ENCODE measurements at regions not wholly inside any gene's neighbourhood (a gene's known extent, or its start where the extent isn't known, plus 50 kb on each side); places are given as distances from the start of the nearest gene placed in this dataset.
"Not testable (repeated sequence)": the region's sequence is repeated elsewhere in the genome, so short reads cannot be mapped to it uniquely, and the experiment has no call there.

GRCh38 chr1:38508232-38508631 is 351.3 kb downstream of the RRAGC start:
- no peak overlapping the region for H3K4me3 ChIP-seq (ENCODE audit: low read length)
- H3K27me3 ChIP-seq (ENCODE audit: insufficient read depth, low read length): peaks cover 4% of the 10 kb centered on the region
- H3K4me1 ChIP-seq (ENCODE audit: insufficient read depth, low read length): peaks cover 15% of the 10 kb centered on the region
- no peaks in the 10 kb centered on the region for H3K9me3 ChIP-seq (ENCODE audit: low read depth, low read length)

DNA sequence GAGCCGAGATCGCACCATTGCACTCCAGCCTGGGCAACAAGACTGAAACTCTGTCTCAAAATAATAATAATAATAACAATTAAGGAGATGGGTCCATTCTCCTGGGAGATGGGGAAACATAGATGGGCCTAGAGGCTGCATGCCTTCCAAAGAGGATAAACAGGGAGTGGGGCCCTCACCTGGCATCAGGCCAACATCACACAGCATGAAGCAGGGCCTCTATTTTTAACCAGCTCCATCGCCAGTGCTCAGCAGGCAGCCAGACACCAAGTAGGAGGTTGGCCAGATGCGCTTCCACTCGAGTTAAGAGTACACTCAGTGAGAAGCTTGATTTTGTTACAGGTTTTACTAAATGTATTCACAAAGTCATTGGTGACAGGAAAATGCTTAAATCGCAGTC is 352.0 kb downstream of the RRAGC start:
- H3K9me3 ChIP-seq (ENCODE audit: low read depth, low read length): no peaks in the 10 kb centered on the region
- H3K4me3 ChIP-seq (ENCODE audit: low read length): no peak overlapping the region
- peaks cover 4% of the 10 kb centered on the region for H3K27me3 ChIP-seq (ENCODE audit: insufficient read depth, low read length)
- peaks cover 15% of the 10 kb centered on the region for H3K4me1 ChIP-seq (ENCODE audit: insufficient read depth, low read length)

DNA sequence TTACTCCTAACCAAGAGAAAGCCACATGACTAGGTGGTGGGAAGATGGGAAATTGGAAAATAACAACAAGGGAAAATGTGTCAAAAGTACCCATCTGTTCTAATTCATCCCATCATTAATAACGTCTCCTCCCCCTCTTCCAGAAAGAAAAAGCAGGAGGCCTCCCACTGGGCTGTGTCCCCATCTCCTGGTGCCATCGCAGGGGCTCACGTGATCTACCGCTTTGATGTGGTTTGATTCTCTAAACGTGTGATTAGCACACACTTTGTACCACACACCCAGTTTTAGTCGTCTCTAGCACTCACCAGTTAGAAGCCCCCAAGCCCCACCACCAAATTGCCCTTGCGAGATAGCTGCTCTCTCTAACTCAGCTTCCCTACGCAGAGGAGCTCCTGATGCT is 353.6 kb downstream of the RRAGC start:
- Histone ChIP-seq H3K4me1 (ENCODE audit: insufficient read depth, low read length) (peaks cover 15% of the 10 kb centered on the region), H3K4me3 (ENCODE audit: low read length) (no peak overlapping the region), H3K9me3 (ENCODE audit: low read depth, low read length) (no peaks in the 10 kb centered on the region), H3K27me3 (ENCODE audit: insufficient read depth, low read length) (no peaks in the 10 kb centered on the region)

DNA sequence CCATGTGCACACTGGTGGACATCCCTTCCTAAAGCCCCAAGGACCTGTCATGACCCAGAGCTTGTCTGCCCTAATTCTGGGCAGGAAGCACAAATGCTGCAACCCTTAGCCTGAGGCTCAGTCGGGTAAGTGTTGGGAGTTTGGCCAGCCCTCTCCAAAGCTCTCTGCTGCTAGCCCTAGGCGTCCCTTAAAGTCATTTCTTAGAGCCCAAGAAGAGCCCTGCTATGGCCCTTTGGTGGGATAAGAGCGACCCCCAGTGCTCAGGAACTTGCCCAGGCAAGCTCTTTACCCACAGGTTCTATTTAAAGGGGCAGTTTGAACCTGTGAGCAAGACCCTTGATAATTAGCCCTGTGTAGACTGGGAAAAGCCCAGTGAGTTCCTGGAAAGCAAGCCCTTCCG is 356.8 kb downstream of the RRAGC start:
- peaks cover 7% of the 10 kb centered on the region for H3K4me1 ChIP-seq (ENCODE audit: insufficient read depth, low read length)
- H3K4me3 ChIP-seq (ENCODE audit: low read length): no peak overlapping the region
- H3K9me3 ChIP-seq (ENCODE audit: low read depth, low read length): no peaks in the 10 kb centered on the region
- H3K27me3 ChIP-seq (ENCODE audit: insufficient read depth, low read length): no peaks in the 10 kb centered on the region

GRCh38 chr1:38500891-38501290 is 358.7 kb downstream of the RRAGC start:
- no peaks in the 10 kb centered on the region for H3K27me3 ChIP-seq (ENCODE audit: insufficient read depth, low read length)
- H3K4me1 ChIP-seq (ENCODE audit: insufficient read depth, low read length): peaks cover 1% of the 10 kb centered on the region
- no peak overlapping the region for H3K4me3 ChIP-seq (ENCODE audit: low read length)
- H3K9me3 ChIP-seq (ENCODE audit: low read depth, low read length): no peaks in the 10 kb centered on the region

- no peak overlapping the region for H3K4me3 ChIP-seq (ENCODE audit: low read length)
Measured at GRCh38 chr1:38500352-38500751, 359.2 kb downstream of the RRAGC start.

DNA sequence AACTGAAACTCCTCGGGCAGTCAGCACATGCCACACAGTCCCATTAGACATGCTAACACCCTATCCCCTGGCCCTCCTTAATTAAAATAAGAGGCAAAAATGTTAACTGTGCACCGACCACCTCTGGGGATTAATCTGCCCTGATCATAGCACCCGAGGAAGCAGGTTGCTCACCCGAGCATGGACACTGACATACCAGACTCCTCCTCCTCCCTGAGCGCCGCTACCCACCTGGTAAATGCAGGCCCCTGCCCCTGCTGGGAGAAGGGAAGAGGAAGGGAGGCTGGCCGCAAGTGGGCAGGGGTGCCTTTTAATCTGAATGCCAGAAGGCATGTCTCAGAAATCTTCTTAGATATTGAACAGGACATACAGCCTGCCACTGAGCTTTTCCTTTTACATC is 360.9 kb downstream of the RRAGC start:
- no peaks in the 10 kb centered on the region for H3K4me1 ChIP-seq (ENCODE audit: insufficient read depth, low read length)
- H3K9me3 ChIP-seq (ENCODE audit: low read depth, low read length): no peaks in the 10 kb centered on the region
- H3K4me3 ChIP-seq (ENCODE audit: low read length): no peak overlapping the region
- no peaks in the 10 kb centered on the region for H3K27me3 ChIP-seq (ENCODE audit: insufficient read depth, low read length)

More at GRCh38 chr1:38500352-38500751, 359.2 kb downstream of the RRAGC start:
- Histone ChIP-seq H3K27me3 (ENCODE audit: insufficient read depth, low read length) (no peaks in the 10 kb centered on the region), H3K4me1 (ENCODE audit: insufficient read depth, low read length) (no peaks in the 10 kb centered on the region), H3K9me3 (ENCODE audit: low read depth, low read length) (no peaks in the 10 kb centered on the region)

DNA sequence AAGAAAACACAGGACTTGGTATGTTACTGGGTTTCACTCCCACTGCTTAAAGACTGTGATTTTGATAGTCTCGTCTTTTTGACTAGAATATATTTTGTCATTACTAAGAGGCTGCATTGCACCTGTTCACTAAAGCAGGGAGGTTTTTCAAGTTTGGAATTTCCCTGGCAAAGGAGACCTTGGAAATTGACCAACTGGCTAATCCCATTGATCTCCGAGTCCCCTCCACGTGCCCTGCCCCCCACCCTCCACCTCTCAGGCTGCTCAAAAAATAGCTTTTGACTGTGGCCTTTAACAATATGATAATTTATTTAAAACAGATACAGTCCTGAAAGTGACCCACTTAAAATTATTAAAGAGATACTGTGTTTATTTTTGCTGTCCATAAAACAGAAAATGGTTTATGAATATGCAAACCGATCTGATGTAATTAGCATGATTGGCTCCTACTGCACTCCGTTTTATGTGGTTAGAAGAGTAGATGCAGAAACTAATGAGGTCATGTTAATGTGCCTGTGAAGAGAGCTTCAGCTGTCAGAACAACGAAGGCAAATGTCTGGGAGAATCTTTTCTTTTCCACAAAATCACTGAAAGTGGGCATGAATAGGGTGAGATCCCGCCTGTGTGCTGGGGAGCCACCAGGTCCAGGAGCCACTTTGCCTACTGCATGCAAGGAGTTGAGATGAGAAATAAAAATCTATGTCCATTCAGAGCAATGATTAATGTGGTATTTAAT is 361.5 kb downstream of the RRAGC start:
- Histone ChIP-seq H3K9me3 (ENCODE audit: low read depth, low read length) (no peaks in the 10 kb centered on the region), H3K4me1 (ENCODE audit: insufficient read depth, low read length) (no peaks in the 10 kb centered on the region), H3K27me3 (ENCODE audit: insufficient read depth, low read length) (no peaks in the 10 kb centered on the region), H3K4me3 (ENCODE audit: low read length) (no peak overlapping the region)

GRCh38 chr1:38493306-38493705 is 366.3 kb downstream of the RRAGC start:
- not testable (repeated sequence) for H3K9me3 ChIP-seq (ENCODE audit: low read depth, low read length); H3K27me3 ChIP-seq (ENCODE audit: insufficient read depth, low read length); H3K4me3 ChIP-seq (ENCODE audit: low read length); H3K4me1 ChIP-seq (ENCODE audit: insufficient read depth, low read length)

- Histone ChIP-seq H3K27me3 (ENCODE audit: insufficient read depth, low read length) (no peaks in the 10 kb centered on the region), H3K9me3 (ENCODE audit: low read depth, low read length) (no peaks in the 10 kb centered on the region), H3K4me3 (ENCODE audit: low read length) (no peak overlapping the region), H3K4me1 (ENCODE audit: insufficient read depth, low read length) (no peaks in the 10 kb centered on the region)
Measured at GRCh38 chr1:38489844-38490270, 369.7 kb downstream of the RRAGC start.

GRCh38 chr1:38488162-38488898 is 371.2 kb downstream of the RRAGC start:
- no peaks in the 10 kb centered on the region for H3K4me1 ChIP-seq (ENCODE audit: insufficient read depth, low read length)

GRCh38 chr1:38487396-38487795 is 372.2 kb downstream of the RRAGC start:
- no peaks in the 10 kb centered on the region for H3K9me3 ChIP-seq (ENCODE audit: low read depth, low read length)
- H3K4me3 ChIP-seq (ENCODE audit: low read length): no peak overlapping the region
- no peaks in the 10 kb centered on the region for H3K4me1 ChIP-seq (ENCODE audit: insufficient read depth, low read length)
- no peaks in the 10 kb centered on the region for H3K27me3 ChIP-seq (ENCODE audit: insufficient read depth, low read length)

More at GRCh38 chr1:38488162-38488898, 371.2 kb downstream of the RRAGC start:
- H3K27me3 ChIP-seq (ENCODE audit: insufficient read depth, low read length): no peaks in the 10 kb centered on the region
- no peak overlapping the region for H3K4me3 ChIP-seq (ENCODE audit: low read length)
- H3K9me3 ChIP-seq (ENCODE audit: low read depth, low read length): no peaks in the 10 kb centered on the region

DNA sequence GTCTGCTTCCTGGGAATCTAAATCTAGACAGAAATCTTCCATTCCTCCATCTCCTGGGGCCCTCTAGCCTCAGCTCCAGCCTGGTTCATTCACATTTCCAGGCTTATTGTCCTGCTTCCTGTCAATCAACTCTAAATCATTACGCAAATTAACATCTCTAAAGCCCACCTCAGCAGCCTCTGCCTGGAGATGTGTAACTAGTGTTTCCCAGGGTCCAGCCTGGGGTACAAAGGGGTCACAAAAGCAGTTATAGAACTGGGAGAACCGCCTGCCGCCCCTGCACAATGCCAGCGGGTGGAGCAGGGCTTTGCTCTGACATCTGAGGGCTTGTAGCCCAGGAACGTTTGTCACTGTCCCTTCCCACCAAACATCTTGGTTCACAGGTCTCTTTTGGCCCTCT is 373.5 kb downstream of the RRAGC start:
- H3K27me3 ChIP-seq (ENCODE audit: insufficient read depth, low read length): no peaks in the 10 kb centered on the region

DNA sequence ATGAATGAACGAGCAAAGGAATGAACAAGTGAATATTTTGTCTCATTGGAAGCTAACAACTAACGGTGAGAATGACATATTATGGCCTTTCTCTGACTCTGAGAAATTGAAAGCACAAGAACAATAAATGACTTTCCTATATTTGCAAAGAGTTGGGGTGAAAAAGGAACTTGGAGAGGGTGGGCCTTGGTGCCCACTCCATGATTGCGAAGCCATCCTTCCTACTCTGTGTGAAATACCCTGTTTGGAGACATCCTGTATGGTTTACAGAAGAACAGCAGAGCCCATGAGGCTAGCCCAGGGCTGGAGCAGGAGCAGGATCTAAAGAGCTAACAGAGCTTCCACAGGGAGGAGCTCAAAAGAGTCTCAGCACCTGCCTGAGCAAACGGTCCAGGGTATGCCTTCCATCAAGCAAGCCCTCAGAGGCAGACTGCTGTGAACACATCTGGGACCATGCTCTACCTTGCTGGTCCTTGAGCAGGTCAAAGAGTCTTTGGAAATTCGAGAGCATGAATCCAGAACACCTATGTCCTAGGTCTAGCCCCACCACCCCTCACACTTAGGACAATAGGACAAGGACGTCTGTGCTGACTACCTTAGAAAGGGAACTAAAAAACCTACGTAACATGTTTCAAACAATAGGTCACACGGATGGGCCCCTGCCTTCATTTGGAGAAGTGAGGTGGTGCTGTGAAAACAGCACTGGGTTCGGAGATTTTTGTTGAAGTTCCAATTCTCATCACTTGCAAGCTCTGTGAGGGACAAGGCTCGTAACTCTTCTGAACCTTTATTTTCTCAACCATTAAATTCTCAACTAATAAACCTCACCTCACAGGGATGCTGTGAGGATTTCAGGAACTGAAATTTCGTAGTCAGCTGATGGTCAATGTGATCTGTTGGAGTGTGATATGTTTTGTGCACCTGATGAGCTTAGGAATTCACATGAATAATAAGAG is 377.4 kb downstream of the RRAGC start:
- Histone ChIP-seq H3K9me3 (ENCODE audit: low read depth, low read length) (no peaks in the 10 kb centered on the region), H3K27me3 (ENCODE audit: insufficient read depth, low read length) (peaks cover 20% of the 10 kb centered on the region), H3K4me1 (ENCODE audit: insufficient read depth, low read length) (no peaks in the 10 kb centered on the region), H3K4me3 (ENCODE audit: low read length) (no peak overlapping the region)

More for the DNA sequence above, 373.5 kb downstream of the RRAGC start:
- Histone ChIP-seq H3K9me3 (ENCODE audit: low read depth, low read length) (no peaks in the 10 kb centered on the region), H3K4me3 (ENCODE audit: low read length) (no peak overlapping the region), H3K4me1 (ENCODE audit: insufficient read depth, low read length) (no peaks in the 10 kb centered on the region)

DNA sequence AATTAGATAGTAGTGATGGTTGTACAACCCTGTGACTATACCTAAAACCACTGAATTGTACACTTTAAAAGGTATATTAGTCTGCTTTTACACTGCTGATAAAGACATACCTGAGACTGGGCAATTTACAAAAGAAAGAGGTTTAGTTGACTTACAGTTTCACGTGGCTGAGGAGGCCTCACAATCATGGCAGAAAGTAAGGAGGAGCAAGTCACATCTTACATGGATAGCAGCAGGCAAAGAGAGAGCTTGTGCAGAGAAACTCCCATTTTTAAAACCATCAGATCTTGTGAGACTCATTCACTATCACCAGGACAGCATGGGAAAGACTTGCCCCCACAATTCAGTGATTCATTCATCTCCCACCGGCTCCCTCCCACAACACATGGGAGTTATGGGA is 379.9 kb downstream of the RRAGC start:
- not testable (repeated sequence) for H3K9me3 ChIP-seq (ENCODE audit: low read depth, low read length)

More for the DNA sequence above, 379.9 kb downstream of the RRAGC start:
- peaks cover 37% of the 10 kb centered on the region for H3K27me3 ChIP-seq (ENCODE audit: insufficient read depth, low read length)
- not testable (repeated sequence) for H3K4me3 ChIP-seq (ENCODE audit: low read length); H3K4me1 ChIP-seq (ENCODE audit: insufficient read depth, low read length)
